Liver (tissue), 8 donors: ENCODE measurements at regions not wholly inside any gene's neighbourhood (a gene's known extent, or its start where the extent isn't known, plus 50 kb on each side); places are given as distances from the start of the nearest gene placed in this dataset.

Experiments used
- DNase-seq: peaks from one replicate; pipeline ENCODE4 v3.0.0-alpha.2; 2017; ENCODE audit warnings: low spot score
- H3K27ac ChIP-seq, 2 donors: one replicate each; pipeline ENCODE4 v1.7.0; 2013; ENCODE audit warnings: inconsistent platforms in 2 of 2, low read length in 2 of 2, control low read depth in 1 of 2, low read depth in 1 of 2, mild to moderate bottlenecking in 1 of 2
- H3K27me3 ChIP-seq, 4 donors: one replicate each; pipeline versions ENCODE4 v1.6.1 to v1.7.0; 2013; ENCODE audit warnings: low read length in 3 of 4, inconsistent platforms in 1 of 4, mild to moderate bottlenecking in 1 of 4, moderate library complexity in 1 of 4; ENCODE audit not compliant: control insufficient read depth in 4 of 4, insufficient read depth in 4 of 4
- H3K36me3 ChIP-seq, 4 donors: one replicate each; pipeline versions ENCODE4 v1.6.1 to v1.7.0; 2013; ENCODE audit warnings: low read length in 3 of 4, mild to moderate bottlenecking in 3 of 4, low read depth in 1 of 4, moderate library complexity in 1 of 4; ENCODE audit not compliant: control insufficient read depth in 4 of 4, insufficient read depth in 3 of 4
- H3K4me1 ChIP-seq, 4 donors: one replicate each; pipeline versions ENCODE4 v1.6.1 to v1.7.0; 2013; ENCODE audit warnings: low read length in 3 of 4, mild to moderate bottlenecking in 3 of 4, moderate library complexity in 1 of 4; ENCODE audit not compliant: control insufficient read depth in 4 of 4, insufficient read depth in 4 of 4
- H3K4me3 ChIP-seq, 3 donors: one replicate each; pipeline versions ENCODE4 v1.6.1 to v1.7.0; 2013; ENCODE audit warnings: low read length in 3 of 3, control low read depth in 1 of 3, low read depth in 1 of 3, mild to moderate bottlenecking in 1 of 3
- H3K9ac ChIP-seq, 2 donors: one replicate each; pipeline ENCODE4 v1.7.0; 2013; ENCODE audit warnings: low read length in 2 of 2, mild to moderate bottlenecking in 2 of 2, moderate library complexity in 2 of 2, control low read depth in 1 of 2, low read depth in 1 of 2
- H3K9me3 ChIP-seq, 4 donors: one replicate each; pipeline versions ENCODE4 v1.6.1 to v1.7.0; 2013; ENCODE audit warnings: low read length in 3 of 4; ENCODE audit not compliant: control insufficient read depth in 4 of 4
- CTCF ChIP-seq: fragments of 150-350 bp; IDR thresholded peaks from 2 replicates; pipeline ENCODE4 v1.5.1; 2017; ENCODE audit warnings: improper control_type of control experiment, low read depth, low read length; ENCODE audit not compliant: missing input control
- EGR1 ChIP-seq, 2 donors: IDR thresholded peaks; 2 replicates each; pipeline ENCODE4 v1.6.1; 2016 to 2018; ENCODE audit warnings: antibody characterized with exemption in 2 of 2, low read depth in 2 of 2
- FOXA2 ChIP-seq: IDR thresholded peaks from 2 replicates; pipeline ENCODE4 v1.6.1; 2016; ENCODE audit warnings: antibody characterized with exemption
- JUND ChIP-seq, 2 donors: IDR thresholded peaks; 2 replicates each; pipeline ENCODE4 v1.6.1; 2016; ENCODE audit warnings: antibody characterized with exemption in 2 of 2
- NR2F2 ChIP-seq: IDR thresholded peaks from 2 replicates; pipeline ENCODE4 v1.6.1; 2016; ENCODE audit warnings: antibody characterized with exemption
- RAD21 ChIP-seq, 2 donors: IDR thresholded peaks; 2 replicates each; pipeline ENCODE4 v1.6.1; 2016; ENCODE audit warnings: antibody characterized with exemption in 2 of 2, mild to moderate bottlenecking in 2 of 2
- REST ChIP-seq: IDR thresholded peaks from 2 replicates; pipeline ENCODE4 v1.6.1; 2016; ENCODE audit warnings: antibody characterized with exemption, mild to moderate bottlenecking
- RXRA ChIP-seq, 2 donors: IDR thresholded peaks; 2 replicates each; pipeline ENCODE4 v1.6.1; 2017 to 2018; ENCODE audit warnings: antibody characterized with exemption in 2 of 2, mild to moderate bottlenecking in 1 of 2
- SP1 ChIP-seq: IDR thresholded peaks from 2 replicates; pipeline ENCODE4 v1.6.1; 2018; ENCODE audit warnings: antibody characterized with exemption, mild to moderate bottlenecking
- YY1 ChIP-seq: IDR thresholded peaks from 2 replicates; pipeline ENCODE4 v1.6.1; 2016; ENCODE audit warnings: antibody characterized with exemption, mild to moderate bottlenecking
- WGBS: extraction: QIAGEN DNeasy Blood & Tissue Kit; methylation state at CpG from one replicate; pipeline ENCODE4 v1.1.7; 2013; 5-methylcytosine and 5-hydroxymethylcytosine counted together
- TF ChIP-seq, protein P1 (sequence below): IDR thresholded peaks from 2 replicates; pipeline ENCODE4 v1.6.1; 2016; ENCODE audit warnings: antibody characterized with exemption
- TF ChIP-seq, protein P2 (sequence below): IDR thresholded peaks from 2 replicates; pipeline ENCODE4 v1.6.1; 2016; ENCODE audit warnings: antibody characterized with exemption
- donor health status: healthy.
- donor health status: healthy.
- donor health status: healthy.
- donor health status: healthy.
- donor health status: healthy.

- TF ChIP-seq EGR1 (IDR thresholded peaks at IDR 0.05; ENCODE audit: low read depth in 2 of 2) (no peak), REST (no peak), FOXA2 (no peak), CTCF (no peak), NR2F2 (no peak), JUND (IDR thresholded peaks at IDR 0.05) (no peak)
- TF ChIP-seq, protein P1, sequence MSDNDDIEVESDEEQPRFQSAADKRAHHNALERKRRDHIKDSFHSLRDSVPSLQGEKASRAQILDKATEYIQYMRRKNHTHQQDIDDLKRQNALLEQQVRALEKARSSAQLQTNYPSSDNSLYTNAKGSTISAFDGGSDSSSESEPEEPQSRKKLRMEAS: no peak
- TF ChIP-seq, protein P2, sequence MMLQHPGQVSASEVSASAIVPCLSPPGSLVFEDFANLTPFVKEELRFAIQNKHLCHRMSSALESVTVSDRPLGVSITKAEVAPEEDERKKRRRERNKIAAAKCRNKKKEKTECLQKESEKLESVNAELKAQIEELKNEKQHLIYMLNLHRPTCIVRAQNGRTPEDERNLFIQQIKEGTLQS: no peak
- Histone ChIP-seq H3K27ac (no peak overlapping the region), H3K36me3 (no peaks in the 10 kb centered on the region), H3K9ac (no peak overlapping the region), H3K4me3 (no peak overlapping the region), H3K27me3 (no peaks in the 10 kb centered on the region), H3K9me3 (no peaks in the 10 kb centered on the region), H3K4me1 (no peaks in the 10 kb centered on the region)
- DNase-seq: no peak
- WGBS: 59% methylated on average over 3 of the region's 3 CpGs
These were observed 1049.8 kb upstream of the CHAC2 start for GRCh38 chr2:52717836-52718235.

GRCh38 chr2:52710810-52711618 is 1056.6 kb upstream of the CHAC2 start:
- no peaks in the 10 kb centered on the region for H3K36me3 ChIP-seq
- H3K4me1 ChIP-seq: no peaks in the 10 kb centered on the region
- TF ChIP-seq RAD21 (IDR thresholded peaks at IDR 0.05) (no peak), YY1 (no peak), REST (no peak), JUND (IDR thresholded peaks at IDR 0.05) (no peak), RXRA (IDR thresholded peaks at IDR 0.05) (no peak), EGR1 (IDR thresholded peaks at IDR 0.05; ENCODE audit: low read depth in 2 of 2) (no peak), SP1 (no peak), NR2F2 (no peak)
- no peaks in the 10 kb centered on the region for H3K9me3 ChIP-seq
- no peaks in the 10 kb centered on the region for H3K27me3 ChIP-seq
- WGBS: 58% methylated on average over 5 of the region's 5 CpGs
- no peak overlapping the region for H3K27ac ChIP-seq
- H3K4me3 ChIP-seq: no peak overlapping the region
- no peak overlapping the region for H3K9ac ChIP-seq
- DNase-seq: no peak
